Ureter (tissue), 1 donor: ENCODE measurements at regions not wholly inside any gene's neighbourhood (a gene's known extent, or its start where the extent isn't known, plus 50 kb on each side); places are given as distances from the start of the nearest gene placed in this dataset.
A peak's percentile ranks its signal among the peaks of the same experiment; 100 is the strongest.
"Not testable (repeated sequence)": the region's sequence is repeated elsewhere in the genome, so short reads cannot be mapped to it uniquely, and the experiment has no call there.

Experiments used
- DNase-seq: peaks from one replicate; pipeline ENCODE4 v3.0.0-alpha.2; 2020; ENCODE audit warnings: low spot score
- donor health status: DM: yes; HTN: yes; CAD: no.

DNA sequence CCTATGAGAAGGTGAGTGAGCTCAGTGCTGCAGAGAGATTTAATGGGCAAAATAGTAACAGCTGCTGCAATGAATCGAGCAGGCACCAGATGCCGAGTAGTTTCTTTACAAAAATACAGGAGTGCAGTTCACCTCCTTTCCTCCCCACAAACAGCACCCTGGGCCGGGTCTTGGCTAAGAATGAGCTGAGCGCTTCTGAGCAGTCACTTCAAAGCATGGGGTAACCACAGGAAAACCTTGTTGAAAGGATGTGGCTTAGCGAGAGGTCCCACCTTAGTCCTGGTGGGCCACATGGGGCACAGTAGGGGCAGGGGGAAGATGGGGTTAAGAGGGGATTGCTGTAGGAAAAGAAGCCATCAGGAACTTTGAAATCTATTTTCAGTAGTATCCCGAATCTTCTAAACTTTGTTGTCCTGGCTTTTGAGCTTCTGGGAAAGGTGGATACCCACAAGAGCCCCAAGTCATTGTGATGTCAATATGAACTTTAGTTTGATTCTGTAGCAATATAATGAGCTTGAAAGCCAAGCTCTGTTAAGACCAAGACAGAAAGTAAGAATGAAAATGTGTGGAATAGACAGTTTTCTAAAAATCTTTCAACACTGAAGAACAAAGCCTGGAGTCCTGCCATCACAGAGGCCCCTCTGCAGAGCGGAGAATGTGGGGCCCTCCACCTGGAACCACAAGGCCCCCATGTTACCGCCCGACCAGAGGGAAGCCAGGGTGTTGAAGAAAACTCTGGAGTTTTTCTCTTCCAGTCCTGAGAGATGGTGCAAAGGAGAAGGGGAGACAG, 101.0 kb upstream of the ZNF236 start:
- no peak for DNase-seq

GRCh38 chr18:76720683-76721082, 101.7 kb upstream of the ZNF236 start:
- no peak for DNase-seq

DNA sequence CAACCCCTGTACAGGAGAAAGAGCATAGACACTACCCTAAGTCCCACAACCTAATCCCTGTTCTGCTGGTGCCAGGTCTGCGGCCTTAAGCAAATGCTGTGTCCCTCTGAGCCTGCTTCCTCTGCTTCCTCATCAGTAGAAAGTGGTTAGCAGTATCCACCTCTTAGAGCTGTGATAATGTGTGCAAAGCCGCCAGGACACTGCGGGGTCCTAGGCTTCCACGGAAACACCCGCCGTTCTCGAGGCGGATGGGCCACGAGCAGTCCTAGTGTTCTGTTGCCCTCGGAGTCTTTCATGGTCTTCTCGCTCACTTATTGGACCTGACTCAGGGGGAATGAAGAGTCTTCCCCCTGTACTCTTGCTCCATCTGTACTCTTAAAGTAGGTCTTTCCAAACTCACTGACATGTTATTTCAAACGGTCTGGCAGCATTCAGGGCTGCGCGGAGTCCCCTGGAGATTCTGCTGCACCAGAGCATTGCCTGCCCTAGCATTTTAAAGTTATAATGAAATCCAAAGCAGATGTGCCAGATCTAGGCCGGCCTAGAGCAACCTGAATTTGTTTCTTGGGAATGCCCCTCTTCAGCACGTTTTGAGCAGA, 107.2 kb upstream of the ZNF236 start:
- no peak for DNase-seq

GRCh38 chr18:76713432-76713831, 108.9 kb upstream of the ZNF236 start:
- DNase-seq, result no peak

DNA sequence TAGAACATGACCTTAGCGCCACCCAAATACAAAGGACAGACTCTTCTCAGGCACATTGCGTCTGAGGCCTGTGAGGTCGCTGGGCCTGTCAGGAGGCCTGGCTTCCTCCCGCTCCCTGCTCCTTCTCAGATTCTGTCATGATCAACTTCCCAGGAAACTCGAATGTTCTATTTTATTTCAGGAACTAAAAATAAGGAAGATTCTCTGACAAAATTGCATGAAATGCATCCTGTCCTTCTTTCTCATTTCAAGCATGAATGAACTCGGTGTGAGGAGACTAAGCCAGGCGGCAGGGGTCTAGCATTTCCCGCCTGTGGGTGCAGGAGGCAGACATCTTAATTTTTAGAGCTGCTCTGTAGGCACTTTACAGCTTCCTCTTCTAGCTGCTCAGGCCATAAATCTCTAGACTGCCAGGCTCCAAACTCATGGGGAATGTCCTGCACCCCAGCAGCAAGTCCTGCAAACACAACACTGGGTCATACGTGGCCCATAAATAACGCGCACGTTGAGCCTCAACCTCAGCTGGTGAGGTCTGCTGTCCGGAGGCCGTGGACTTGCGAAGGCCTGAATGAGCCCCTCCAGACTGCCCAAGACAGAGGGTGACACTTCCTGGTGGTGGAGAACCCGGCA, 109.7 kb upstream of the ZNF236 start:
- no peak for DNase-seq

DNA sequence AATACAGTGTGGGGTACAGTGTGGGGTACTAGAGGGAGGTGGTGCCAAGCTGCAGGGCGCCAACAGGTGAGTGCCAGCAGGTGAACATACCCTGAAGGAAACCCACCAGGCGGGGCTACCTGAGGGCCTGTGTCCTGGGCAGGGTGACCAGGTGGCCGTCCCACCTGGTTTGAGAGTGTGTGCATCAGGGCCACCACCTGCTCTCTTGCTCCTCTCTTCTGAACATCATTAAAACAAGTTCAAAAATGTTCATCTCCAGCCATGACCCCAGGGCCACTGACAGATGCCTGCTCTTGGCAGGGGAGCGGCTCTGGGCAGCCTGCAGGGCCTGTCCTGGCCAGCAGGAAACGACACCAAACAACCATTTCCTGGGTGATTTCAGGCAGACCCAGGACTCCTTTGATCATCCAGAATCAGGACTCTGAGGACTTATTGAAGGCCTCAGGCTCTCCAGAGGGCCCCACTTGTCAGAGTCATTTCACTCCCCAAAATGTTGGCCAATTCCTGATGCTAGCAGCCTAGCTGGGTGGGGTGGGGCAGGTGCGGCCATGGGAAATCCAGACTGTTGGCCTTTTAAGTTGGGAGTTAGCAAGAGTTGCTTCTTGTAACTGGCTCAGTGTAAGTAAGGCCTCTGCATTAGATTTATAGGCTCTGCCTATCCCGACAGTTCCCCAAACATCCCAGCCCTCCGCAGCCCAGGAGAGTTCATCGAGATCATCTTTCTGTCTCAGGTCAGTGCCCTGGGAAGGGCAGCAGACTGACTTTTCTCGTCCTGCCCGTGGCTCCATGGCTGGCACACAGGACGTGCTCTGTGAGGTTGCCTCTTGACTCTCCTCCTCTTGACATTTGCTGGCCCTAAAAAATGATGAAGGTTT, 111.5 kb upstream of the ZNF236 start:
- DNase-seq, result no peak

GRCh38 chr18:76709659-76710645, 112.4 kb upstream of the ZNF236 start:
- peak; percentile 68 for DNase-seq

DNA sequence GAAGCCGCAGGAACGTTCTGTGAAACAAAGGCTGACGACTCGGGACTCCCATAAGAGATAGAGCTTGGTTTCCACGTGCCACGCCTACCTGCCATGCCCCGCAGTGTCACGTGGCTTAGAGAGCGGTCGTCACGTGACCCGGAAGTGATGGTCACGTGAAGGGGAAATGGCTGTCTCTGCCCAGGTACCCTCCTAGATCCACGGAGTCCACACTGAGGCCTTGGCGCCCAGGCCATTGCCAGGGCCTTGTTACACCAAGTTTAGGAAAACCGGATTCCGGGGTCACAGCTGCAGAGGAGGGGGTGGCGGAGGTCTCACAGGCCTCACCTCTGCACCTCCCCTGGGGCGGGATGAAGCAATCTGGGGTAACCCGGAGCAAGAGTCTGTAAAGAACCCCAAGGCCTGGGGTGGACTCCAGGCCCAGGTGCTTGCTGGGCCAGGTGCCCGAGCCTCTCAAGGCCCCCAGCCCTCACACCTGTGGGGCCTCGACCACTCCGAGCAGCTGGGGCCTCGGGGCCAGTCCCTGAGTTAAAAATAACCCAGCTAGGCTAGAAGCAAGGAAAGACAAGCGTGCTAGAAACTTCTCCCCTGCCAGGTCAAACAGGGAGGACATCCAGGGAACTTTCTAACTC, 113.5 kb upstream of the ZNF236 start:
- DNase-seq, result no peak

- no peak for DNase-seq
These were observed 114.2 kb upstream of the ZNF236 start for GRCh38 chr18:76708071-76708721.

- DNase-seq, result no peak
These were observed 114.8 kb upstream of the ZNF236 start for GRCh38 chr18:76707534-76707933.

GRCh38 chr18:76704589-76704988, 117.8 kb upstream of the ZNF236 start:
- not testable (repeated sequence) for DNase-seq

GRCh38 chr18:76699923-76700322, 122.4 kb upstream of the ZNF236 start:
- DNase-seq, result no peak

GRCh38 chr18:76697441-76697901, 124.9 kb upstream of the ZNF236 start:
- no peak for DNase-seq

- no peak for DNase-seq
These were observed 130.6 kb upstream of the ZNF236 start for GRCh38 chr18:76691800-76692199.

- DNase-seq, result no peak
These were observed 132.6 kb upstream of the ZNF236 start for GRCh38 chr18:76689646-76690264.

- DNase-seq, result no peak
These were observed 133.5 kb upstream of the ZNF236 start for GRCh38 chr18:76688724-76689472.

DNA sequence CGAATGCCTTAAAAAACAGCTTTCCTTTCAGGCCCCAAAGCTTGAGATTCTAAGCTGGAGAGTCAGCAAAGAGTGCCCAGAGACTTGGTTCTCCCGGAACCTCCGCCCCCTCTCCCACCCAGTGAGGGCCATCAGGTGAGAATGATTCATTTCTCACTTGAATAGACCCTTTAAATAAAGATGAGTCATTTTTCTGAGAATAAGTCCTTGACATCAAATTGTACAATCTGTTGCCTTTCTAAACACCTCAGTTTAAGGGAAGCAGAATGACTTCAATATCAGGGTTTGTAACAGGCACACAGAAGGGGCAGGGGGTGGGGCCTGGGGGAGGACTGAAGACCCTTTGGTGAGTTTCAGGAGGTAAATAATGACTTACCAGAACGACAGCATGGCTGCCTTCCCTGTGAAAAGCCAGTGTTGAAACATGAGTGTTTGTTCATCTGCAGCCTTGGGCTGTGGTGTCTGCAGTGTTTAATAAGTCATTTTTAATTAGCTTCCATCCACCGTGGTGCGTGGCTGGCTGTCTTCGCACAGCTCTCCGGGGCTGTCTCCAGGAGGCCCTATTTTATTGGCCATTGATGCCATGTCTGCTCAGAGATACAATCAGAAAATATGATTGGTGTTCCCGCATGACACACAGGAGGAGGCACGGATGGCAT, 134.9 kb upstream of the ZNF236 start:
- no peak for DNase-seq

GRCh38 chr18:76686737-76687231, 135.6 kb upstream of the ZNF236 start:
- peak; percentile 78 for DNase-seq
